GM12874 (cell line): ENCODE measurements at regions not wholly inside any gene's neighbourhood (a gene's known extent, or its start where the extent isn't known, plus 50 kb on each side); places are given as distances from the start of the nearest gene placed in this dataset.

Source experiments
- TF ChIP-seq, protein P1 (sequence below): IDR thresholded peaks from 2 replicates; pipeline ENCODE4 v1.5.1; 2011; ENCODE audit warnings: low read depth, mild to moderate bottlenecking, control low read depth, low read length, moderate library complexity; ENCODE audit not compliant: insufficient read depth

DNA sequence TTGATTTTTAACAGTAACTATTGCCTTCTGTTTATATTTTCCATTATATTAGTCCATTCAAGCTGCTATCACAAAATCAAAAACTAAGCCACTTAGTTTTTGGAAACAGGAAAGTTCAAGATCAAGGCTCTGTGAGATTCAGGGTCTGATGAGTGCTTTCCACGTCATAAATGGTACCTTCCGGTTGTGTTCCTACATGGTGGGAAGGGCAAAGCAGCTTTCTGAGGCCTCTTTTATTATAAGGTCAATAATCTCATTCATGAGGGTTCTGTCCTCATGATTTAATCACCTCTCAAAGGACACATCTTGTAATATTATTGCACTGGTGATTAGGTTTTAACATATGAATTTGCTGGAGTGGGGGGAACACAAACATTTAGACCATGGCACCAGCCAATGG is 152.0 kb downstream of the VGLL3 start:
- TF ChIP-seq, protein P1, sequence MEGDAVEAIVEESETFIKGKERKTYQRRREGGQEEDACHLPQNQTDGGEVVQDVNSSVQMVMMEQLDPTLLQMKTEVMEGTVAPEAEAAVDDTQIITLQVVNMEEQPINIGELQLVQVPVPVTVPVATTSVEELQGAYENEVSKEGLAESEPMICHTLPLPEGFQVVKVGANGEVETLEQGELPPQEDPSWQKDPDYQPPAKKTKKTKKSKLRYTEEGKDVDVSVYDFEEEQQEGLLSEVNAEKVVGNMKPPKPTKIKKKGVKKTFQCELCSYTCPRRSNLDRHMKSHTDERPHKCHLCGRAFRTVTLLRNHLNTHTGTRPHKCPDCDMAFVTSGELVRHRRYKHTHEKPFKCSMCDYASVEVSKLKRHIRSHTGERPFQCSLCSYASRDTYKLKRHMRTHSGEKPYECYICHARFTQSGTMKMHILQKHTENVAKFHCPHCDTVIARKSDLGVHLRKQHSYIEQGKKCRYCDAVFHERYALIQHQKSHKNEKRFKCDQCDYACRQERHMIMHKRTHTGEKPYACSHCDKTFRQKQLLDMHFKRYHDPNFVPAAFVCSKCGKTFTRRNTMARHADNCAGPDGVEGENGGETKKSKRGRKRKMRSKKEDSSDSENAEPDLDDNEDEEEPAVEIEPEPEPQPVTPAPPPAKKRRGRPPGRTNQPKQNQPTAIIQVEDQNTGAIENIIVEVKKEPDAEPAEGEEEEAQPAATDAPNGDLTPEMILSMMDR, result no peak

DNA sequence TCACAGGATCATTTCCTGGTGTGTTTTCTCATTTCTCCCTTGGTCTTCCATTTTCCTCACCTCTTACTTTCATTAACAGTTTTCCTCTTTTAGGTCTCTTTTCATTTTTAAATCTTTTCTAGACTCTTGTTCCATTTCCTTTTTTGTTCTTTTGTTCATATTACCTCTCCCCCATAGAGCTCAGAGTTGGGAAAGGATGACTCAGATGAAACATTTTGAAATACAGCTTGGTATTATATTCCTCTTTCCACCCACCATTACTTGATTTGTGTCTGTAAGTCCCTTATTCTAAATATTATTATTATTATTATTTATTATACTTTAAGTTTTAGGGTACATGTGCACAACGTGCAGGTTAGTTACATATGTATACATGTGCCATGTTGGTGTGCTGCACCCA is 153.1 kb downstream of the VGLL3 start:
- TF ChIP-seq, protein P1, result no peak

DNA sequence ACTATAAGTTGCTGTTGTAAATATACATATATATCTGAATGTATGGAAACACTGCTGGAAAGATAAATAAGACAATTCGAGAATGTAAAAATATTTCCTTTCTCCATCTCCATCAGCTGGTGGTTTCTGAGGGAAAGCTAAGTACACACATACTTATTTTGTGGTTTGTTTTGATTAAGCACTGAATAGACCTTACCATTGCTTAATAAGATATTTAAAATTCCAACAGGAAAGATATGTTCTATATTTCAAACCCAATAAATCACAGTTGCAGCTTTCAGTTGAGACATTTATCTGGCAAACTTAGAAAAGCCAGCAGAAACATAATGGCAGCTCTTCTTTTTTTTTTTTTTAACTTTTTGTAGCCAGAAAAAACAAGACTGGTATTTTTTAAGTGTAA is 160.4 kb downstream of the VGLL3 start:
- TF ChIP-seq, protein P1, result no peak

DNA sequence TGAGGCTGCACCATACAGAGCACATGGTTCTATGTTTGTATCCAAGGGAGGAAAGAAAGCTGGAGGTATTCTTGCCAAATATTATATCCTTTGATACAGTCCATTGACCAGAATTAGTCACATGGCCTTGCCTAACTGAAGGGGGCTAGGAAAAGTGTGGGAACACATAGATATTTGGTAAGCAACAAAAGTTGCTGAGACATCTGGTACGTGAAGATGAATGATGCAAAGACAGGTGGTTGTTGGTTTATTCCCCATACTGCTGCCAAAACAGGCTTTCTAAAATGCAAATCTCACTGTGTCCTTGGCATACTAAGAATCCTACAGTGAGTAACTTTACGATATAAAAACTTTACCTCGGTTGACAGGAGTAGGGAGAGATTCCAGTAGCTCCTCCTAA is 162.2 kb downstream of the VGLL3 start:
- TF ChIP-seq, protein P1, result no peak

DNA sequence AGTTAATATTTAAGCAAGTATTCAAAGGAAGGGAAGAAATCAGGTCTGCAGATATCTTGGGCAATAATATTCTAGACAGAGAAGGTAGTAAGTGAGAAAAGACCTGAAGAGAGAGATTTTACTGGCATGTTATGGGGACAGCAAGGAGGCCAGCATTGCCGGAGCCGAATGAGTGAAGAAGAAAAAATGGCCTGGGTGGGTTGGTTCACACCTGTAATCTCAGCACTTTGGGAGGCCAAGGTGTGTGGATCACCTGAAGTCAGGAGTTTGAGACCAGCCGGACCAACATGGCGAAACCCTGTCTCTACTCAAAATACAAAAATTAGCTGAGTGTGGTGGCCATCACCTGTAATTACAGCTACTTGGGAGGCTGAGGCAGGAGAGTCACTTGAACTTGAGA is 164.7 kb downstream of the VGLL3 start:
- TF ChIP-seq, protein P1, result no peak

DNA sequence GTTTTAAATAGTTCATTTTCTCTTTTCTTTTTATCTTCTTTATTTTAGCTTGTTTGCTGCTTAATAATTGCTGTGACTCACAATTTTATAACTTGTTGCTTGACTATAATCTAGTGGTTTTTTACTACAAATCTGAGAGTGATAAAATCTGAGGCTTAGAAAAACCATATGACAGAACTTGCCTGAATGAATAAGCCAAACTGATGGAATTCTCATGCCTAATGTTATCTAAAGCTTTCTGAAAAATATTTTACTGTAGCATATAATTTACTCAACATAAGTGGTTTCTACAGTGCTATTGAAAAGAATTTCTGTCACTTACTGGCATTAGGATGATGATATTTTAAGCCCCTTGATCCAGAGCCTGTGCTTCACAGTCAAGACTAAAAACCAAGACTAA is 175.1 kb downstream of the VGLL3 start:
- TF ChIP-seq, protein P1, result no peak

DNA sequence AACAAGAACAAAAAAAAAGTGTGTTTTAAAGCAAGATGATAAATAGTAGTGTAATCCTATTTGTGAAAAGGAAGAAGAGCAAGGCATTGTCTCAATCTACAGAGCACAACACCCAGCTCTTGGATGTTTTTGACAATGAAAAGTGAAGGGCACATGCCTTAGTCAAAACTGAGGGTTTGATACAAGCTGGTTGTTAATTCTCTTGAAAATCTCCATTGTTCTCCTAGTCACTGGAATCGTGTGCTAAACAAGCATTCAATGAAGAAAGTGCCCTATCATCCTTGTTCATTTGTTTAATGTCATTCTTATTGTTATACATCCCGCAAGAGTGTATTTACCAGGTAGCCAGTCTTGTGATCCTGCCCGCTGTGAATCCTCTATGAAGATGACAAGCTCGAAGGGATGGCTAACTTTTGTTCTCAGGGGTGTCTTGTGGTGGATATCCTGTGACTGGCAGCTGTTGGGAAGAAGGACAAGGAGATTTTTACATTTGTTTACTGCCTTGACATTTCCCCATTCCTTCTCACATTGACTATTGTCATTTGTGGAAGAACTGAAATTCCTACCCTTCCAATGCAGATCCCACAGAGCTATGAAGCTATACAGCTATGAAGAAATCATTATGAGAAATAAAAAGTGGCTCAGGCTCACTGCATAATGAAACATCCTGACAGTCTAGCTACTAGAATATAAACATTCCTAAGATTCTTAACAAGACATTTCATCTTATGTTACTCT is 175.9 kb downstream of the VGLL3 start:
- TF ChIP-seq, protein P1, result no peak

DNA sequence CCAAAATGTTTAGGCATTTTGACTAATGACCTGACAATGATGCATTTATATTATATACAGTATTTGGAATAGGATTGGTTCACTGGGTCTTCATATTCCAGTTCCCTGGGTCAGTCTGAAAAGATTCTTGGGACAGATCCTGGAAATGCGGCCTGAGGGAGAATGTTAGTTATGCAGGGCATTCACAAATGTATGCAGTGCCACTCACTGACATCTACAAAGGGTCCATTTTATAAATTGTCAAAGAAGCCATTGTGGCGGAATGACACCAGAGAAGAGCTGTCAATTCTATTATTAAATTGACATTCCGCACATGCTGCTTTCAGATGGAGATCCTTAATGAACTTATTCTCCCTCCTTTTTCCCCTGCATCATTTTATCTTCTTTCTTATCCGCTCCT is 176.6 kb downstream of the VGLL3 start:
- TF ChIP-seq, protein P1, result no peak
